GM23338 (cell line): ENCODE measurements at regions not wholly inside any gene's neighbourhood (a gene's known extent, or its start where the extent isn't known, plus 50 kb on each side); places are given as distances from the start of the nearest gene placed in this dataset.

Experiments used
- ATAC-seq: fragments of 200-7000 bp; cut with Tn5 transposase; 3 replicates; pipeline ENCODE4 v1.9.1; 2020
- DNase-seq: peaks from one replicate; pipeline ENCODE4 v3.0.0-alpha.2; 2015; ENCODE audit warnings: low spot score
- H2AFZ ChIP-seq: fragments of 200-600 bp; sonication (generic); 2 replicates; pipeline ENCODE4 v1.8.0; 2016; ENCODE audit warnings: antibody characterized with exemption, mild to moderate bottlenecking, moderate library complexity
- H3F3A ChIP-seq: fragments of 200-600 bp; sonication (generic); replicated peaks from 2 replicates; pipeline ENCODE4 v1.8.0; 2017; ENCODE audit warnings: antibody characterized with exemption, mixed run types, low read depth
- H3K27ac ChIP-seq: fragments of 200-600 bp; sonication (generic); 2 replicates; pipeline ENCODE4 v1.6.1; 2016; ENCODE audit warnings: low read depth
- H3K27me3 ChIP-seq: fragments of 200-600 bp; sonication (generic); 2 replicates; pipeline ENCODE4 v1.8.0; 2016; ENCODE audit warnings: mild to moderate bottlenecking, mixed run types, moderate library complexity; ENCODE audit not compliant: insufficient read depth
- H3K36me3 ChIP-seq: fragments of 200-600 bp; sonication (generic); 2 replicates; pipeline ENCODE4 v1.8.0; 2016; ENCODE audit warnings: mild to moderate bottlenecking; ENCODE audit not compliant: insufficient read depth
- H3K4me1 ChIP-seq: fragments of 200-600 bp; sonication (generic); 2 replicates; pipeline ENCODE4 v1.8.0; 2016; ENCODE audit warnings: mild to moderate bottlenecking, moderate library complexity; ENCODE audit not compliant: insufficient read depth
- H3K4me2 ChIP-seq: fragments of 200-600 bp; sonication (generic); 2 replicates; pipeline ENCODE4 v1.7.1; 2017; ENCODE audit warnings: mixed run types
- H3K4me3 ChIP-seq: fragments of 200-600 bp; sonication (generic); 2 replicates; pipeline ENCODE4 v1.6.1; 2016; ENCODE audit warnings: mixed run types
- H3K79me2 ChIP-seq: fragments of 200-600 bp; sonication (generic); replicated peaks from 2 replicates; pipeline ENCODE4 v1.8.0; 2017; ENCODE audit warnings: mild to moderate bottlenecking; ENCODE audit not compliant: insufficient read depth
- H3K9me2 ChIP-seq: fragments of 200-600 bp; sonication (generic); 2 replicates; pipeline ENCODE4 v1.8.0; 2017; ENCODE audit not compliant: insufficient read depth
- H4K20me1 ChIP-seq: fragments of 200-600 bp; sonication (generic); replicated peaks from 2 replicates; pipeline ENCODE4 v1.8.0; 2017; ENCODE audit warnings: mild to moderate bottlenecking; ENCODE audit not compliant: insufficient read depth
- H3K27ac Mint-ChIP-seq: 2 replicates; pipeline ENCODE4 v1.8.0; 2020; ENCODE audit warnings: inconsistent platforms, mild to moderate bottlenecking, moderate library complexity, mixed read lengths
- H3K27me3 Mint-ChIP-seq: 3 replicates; pipeline ENCODE4 v1.8.0; 2022; ENCODE audit warnings: low read depth, mild to moderate bottlenecking, moderate library complexity, mixed read lengths, inconsistent platforms; ENCODE audit not compliant: insufficient read depth, poor library complexity
- H3K36me3 Mint-ChIP-seq: 3 replicates; pipeline ENCODE4 v1.8.0; 2021; ENCODE audit warnings: low read depth, mild to moderate bottlenecking, inconsistent platforms, moderate library complexity, mixed read lengths
- H3K4me1 Mint-ChIP-seq: 3 replicates; pipeline ENCODE4 v1.8.0; 2020; ENCODE audit warnings: mild to moderate bottlenecking, inconsistent platforms, mixed read lengths
- H3K4me3 Mint-ChIP-seq: 3 replicates; pipeline ENCODE4 v1.8.0; 2021; ENCODE audit warnings: moderate library complexity, mild to moderate bottlenecking, inconsistent platforms, mixed read lengths
- H3K9me3 Mint-ChIP-seq: 3 replicates; pipeline ENCODE4 v1.8.0; 2020; ENCODE audit warnings: moderate library complexity, mild to moderate bottlenecking, inconsistent platforms, mixed read lengths
- CREB1 ChIP-seq: fragments of 250-450 bp; sonication (Bioruptor Pico); IDR thresholded peaks from 2 replicates; pipeline ENCODE4 v1.5.0; 2020; ENCODE audit warnings: low read depth, mild to moderate bottlenecking, moderate library complexity
- ETS1 ChIP-seq: IDR thresholded peaks from 2 replicates; pipeline ENCODE4 v1.6.1; 2016; ENCODE audit warnings: antibody characterized with exemption
- EZH2 ChIP-seq: fragments of 200-600 bp; sonication (generic); IDR thresholded peaks from one replicate; pipeline ENCODE4 v1.8.0; 2017; ENCODE audit warnings: antibody characterized with exemption, mild to moderate bottlenecking, low read depth; ENCODE audit not compliant: unreplicated experiment
- EZH2phosphoT487 ChIP-seq: fragments of 200-600 bp; sonication (generic); IDR thresholded peaks from one replicate; pipeline ENCODE4 v1.8.1; 2018; ENCODE audit warnings: antibody characterized with exemption; ENCODE audit not compliant: unreplicated experiment
- JUNB ChIP-seq: IDR thresholded peaks from one replicate; pipeline ENCODE4 v1.6.1; 2016; ENCODE audit warnings: antibody characterized with exemption; ENCODE audit not compliant: unreplicated experiment
- NANOG ChIP-seq: IDR thresholded peaks from 2 replicates; pipeline ENCODE4 v1.6.1; 2016; ENCODE audit warnings: antibody characterized with exemption, borderline replicate concordance
- POLR2AphosphoS5 ChIP-seq: IDR thresholded peaks from 2 replicates; pipeline ENCODE4 v1.6.1; 2016; ENCODE audit warnings: antibody characterized with exemption, low read depth
- REST ChIP-seq: IDR thresholded peaks from one replicate; pipeline ENCODE4 v1.6.1; 2018; ENCODE audit warnings: antibody characterized with exemption; ENCODE audit not compliant: unreplicated experiment
- STAT1 ChIP-seq: IDR thresholded peaks from one replicate; pipeline ENCODE4 v1.6.1; 2016; ENCODE audit warnings: antibody characterized with exemption; ENCODE audit not compliant: unreplicated experiment
- ZNF114 ChIP-seq: fragments of 250-450 bp; sonication (Bioruptor Pico); IDR thresholded peaks from 2 replicates; pipeline ENCODE4 v1.5.0; 2020; ENCODE audit warnings: mild to moderate bottlenecking, moderate library complexity
- ZNF331 ChIP-seq: fragments of 250-450 bp; sonication (Bioruptor Pico); IDR thresholded peaks from 2 replicates; pipeline ENCODE4 v1.5.0; 2020; ENCODE audit warnings: low read depth, mild to moderate bottlenecking, moderate library complexity
- TF ChIP-seq, protein P1 (sequence below), 2 experiments: fragments of 200-600 bp in 1 of 2; sonication (generic) in 1 of 2; conservative IDR thresholded peaks; 2 replicates each; pipeline versions ENCODE4 v1.5.1 to v1.6.1; 2016 to 2017; ENCODE audit warnings: antibody characterized with exemption in 2 of 2, low read depth in 2 of 2, mild to moderate bottlenecking in 2 of 2, moderate library complexity in 1 of 2

DNA sequence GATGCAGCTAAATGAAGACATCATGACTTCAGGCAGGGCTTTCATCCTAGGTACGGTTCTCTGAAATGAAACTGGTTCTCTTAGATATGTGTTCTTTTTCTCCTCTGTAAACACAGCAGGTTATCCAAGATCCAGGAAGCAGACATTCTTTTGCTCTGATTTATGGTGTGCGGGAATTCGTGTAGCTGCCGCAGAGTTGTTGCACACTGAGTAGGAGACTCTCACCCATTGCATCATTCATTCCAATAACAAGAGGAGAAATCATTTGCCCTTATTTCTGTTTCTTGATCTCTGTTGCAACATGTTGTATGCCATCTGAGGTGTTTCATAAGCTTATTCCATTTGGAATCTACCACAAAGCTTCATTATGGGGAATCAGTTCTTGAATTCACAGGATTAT, 133.6 kb upstream of the VCX2 start (continued):
- TF ChIP-seq REST (no peak), NANOG (no peak), POLR2AphosphoS5 (no peak), JUNB (no peak)

DNA sequence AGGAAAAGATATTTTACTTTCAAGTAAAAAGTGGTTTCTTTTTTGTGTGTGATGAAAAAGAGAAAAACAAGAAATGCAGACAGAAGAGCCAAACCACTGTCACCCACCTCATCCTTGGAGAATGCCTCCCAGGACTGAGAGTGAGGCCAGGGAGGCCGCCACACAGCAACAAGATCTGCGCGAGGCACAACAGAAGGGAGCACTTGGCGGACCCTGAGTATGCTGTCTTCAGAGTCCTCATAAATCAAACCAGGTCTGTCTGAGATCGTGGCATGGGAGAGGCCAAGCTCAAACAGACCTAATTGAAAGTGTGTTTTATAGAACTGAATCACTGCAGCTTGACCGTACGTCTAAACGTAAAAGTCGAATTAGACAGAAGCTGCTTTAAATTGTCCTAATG, 134.3 kb upstream of the VCX2 start:
- no peak overlapping the region for H2AFZ ChIP-seq
- Mint-ChIP-seq H3K9me3 (no peaks in the 10 kb centered on the region), H3K27ac (no peak overlapping the region), H3K4me1 (no peaks in the 10 kb centered on the region), H3K36me3 (no peaks in the 10 kb centered on the region), H3K4me3 (no peak overlapping the region), H3K27me3 (no peaks in the 10 kb centered on the region)
- no peaks in the 10 kb centered on the region for H3K79me2 ChIP-seq
- H3K27ac ChIP-seq = no peak overlapping the region
- no peaks in the 10 kb centered on the region for H3K4me1 ChIP-seq
- H3K4me2 ChIP-seq = no peak overlapping the region
- ATAC-seq (no peak), DNase-seq (no peak)
- no peaks in the 10 kb centered on the region for H3F3A ChIP-seq
- H3K27me3 ChIP-seq = no peaks in the 10 kb centered on the region
- H3K36me3 ChIP-seq = no peaks in the 10 kb centered on the region
- H4K20me1 ChIP-seq = no peaks in the 10 kb centered on the region
- H3K9me2 ChIP-seq = no peaks in the 10 kb centered on the region
- H3K4me3 ChIP-seq = no peak overlapping the region
- TF ChIP-seq EZH2phosphoT487 (no peak), CREB1 (CRISPR knock-in tag) (no peak), NANOG (no peak), ZNF114 (CRISPR knock-in tag) (no peak), REST (no peak), ETS1 (no peak), STAT1 (no peak), JUNB (no peak), ZNF331 (CRISPR knock-in tag) (no peak), EZH2 (no peak), POLR2AphosphoS5 (no peak)
- TF ChIP-seq, protein P1, sequence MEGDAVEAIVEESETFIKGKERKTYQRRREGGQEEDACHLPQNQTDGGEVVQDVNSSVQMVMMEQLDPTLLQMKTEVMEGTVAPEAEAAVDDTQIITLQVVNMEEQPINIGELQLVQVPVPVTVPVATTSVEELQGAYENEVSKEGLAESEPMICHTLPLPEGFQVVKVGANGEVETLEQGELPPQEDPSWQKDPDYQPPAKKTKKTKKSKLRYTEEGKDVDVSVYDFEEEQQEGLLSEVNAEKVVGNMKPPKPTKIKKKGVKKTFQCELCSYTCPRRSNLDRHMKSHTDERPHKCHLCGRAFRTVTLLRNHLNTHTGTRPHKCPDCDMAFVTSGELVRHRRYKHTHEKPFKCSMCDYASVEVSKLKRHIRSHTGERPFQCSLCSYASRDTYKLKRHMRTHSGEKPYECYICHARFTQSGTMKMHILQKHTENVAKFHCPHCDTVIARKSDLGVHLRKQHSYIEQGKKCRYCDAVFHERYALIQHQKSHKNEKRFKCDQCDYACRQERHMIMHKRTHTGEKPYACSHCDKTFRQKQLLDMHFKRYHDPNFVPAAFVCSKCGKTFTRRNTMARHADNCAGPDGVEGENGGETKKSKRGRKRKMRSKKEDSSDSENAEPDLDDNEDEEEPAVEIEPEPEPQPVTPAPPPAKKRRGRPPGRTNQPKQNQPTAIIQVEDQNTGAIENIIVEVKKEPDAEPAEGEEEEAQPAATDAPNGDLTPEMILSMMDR (conservative IDR thresholded peaks at IDR 0.05; ENCODE audit: low read depth in 2 of 2) = no peak
